T-helper 2 cell treated with Interferon-gamma antibody and Interleukin-4, amounts not matched to agents 100 ng/mL and 5 ng/mL, for 36 hours (primary cell): ENCODE measurements at regions not wholly inside any gene's neighbourhood (a gene's known extent, or its start where the extent isn't known, plus 50 kb on each side); places are given as distances from the start of the nearest gene placed in this dataset.

Source experiments
- intact Hi-C: fragments of 100-400 bp; cut with micrococcal nuclease; formaldehyde crosslinking; loops from one replicate; pipeline ENCODE4 v1.15.1; 2023

- intact Hi-C loops: no loop called here
Measured at GRCh38 chr16:73378471-73378870, 330.5 kb upstream of the ZFHX3 start.

DNA sequence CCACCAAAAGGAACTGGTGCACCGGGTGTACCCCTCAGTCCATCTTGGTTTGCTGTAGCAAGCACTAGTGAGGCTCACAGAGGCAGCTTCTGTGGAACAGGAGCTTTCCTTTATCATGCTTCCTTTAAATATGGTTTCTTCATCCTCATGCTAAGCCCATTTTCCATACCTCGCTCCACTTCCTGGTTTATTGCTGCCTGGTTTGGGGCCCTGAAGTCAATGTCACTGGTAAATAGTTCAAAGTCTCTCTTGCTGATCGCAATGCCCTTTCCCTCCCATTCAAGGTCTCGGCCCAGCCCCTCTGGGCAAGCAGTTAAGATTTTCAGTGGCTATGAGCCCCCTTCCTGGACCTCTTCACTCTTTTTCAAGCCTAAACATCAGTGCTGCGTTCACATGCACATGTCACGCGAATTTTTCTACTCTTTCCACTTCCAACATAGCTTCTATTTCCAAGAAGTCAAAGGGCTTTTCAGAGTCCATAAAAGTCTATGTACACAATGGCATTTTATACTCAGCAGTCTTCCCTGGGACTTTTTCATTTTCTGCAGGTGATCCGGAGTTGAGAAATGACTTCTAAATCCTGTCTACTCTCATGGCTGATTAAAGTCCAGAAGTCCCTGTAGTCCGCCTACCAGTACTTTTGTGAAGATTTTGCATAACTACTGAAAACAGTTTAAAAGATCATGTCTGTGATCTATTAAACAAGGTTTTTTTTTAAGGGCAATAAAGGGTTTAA is 323.8 kb upstream of the ZFHX3 start:
- intact Hi-C loops: no loop called here

DNA sequence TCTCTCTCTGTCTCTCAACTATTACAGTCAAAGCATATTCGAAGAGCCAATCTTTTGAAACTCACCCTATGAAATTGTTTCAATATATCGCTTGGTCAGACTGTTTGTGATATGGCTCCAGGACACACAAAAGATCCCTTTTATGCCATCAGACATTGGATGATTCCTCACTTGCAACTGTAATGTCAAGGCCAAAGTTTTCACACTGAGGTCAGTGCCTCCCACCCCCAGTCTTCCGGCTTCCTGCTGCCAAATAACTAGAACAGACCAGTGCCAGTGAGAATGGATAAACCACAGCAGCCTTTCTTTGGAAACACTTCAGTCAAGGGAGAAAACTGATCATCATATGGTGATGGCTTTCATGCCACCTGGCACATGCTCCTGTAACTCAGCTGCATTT is 321.9 kb upstream of the ZFHX3 start:
- intact Hi-C loops: no loop called here

- intact Hi-C loops: no loop called here
Measured at GRCh38 chr16:73368715-73369114, 320.8 kb upstream of the ZFHX3 start.

GRCh38 chr16:73365016-73365551 is 317.2 kb upstream of the ZFHX3 start:
- intact Hi-C loops: no loop called here

GRCh38 chr16:73364413-73364812 is 316.5 kb upstream of the ZFHX3 start:
- intact Hi-C loops: no loop called here

- intact Hi-C loops: no loop called here
Measured at GRCh38 chr16:73361061-73361460, 313.1 kb upstream of the ZFHX3 start.

- intact Hi-C loops: no loop called here
Measured at GRCh38 chr16:73356401-73357079, 308.6 kb upstream of the ZFHX3 start.

DNA sequence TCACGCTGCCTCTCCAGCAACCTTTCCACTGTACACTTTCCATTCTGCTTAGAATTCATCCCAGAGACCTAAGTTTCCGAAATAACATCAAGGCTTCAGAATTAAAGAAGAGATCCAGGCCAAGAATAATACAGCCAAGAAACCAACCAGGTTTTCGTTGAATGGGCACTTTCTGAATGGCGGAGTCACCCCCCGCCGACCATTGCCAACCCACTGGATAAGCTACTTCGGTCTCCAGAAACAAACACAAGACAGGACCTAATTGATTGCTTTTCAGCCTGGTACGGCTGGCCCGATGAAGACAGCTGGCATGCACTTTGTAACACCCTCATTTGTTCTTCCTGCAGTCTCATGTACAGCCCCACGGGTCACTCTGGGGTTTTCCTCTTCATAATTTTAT is 308.1 kb upstream of the ZFHX3 start:
- intact Hi-C loops: no loop called here

DNA sequence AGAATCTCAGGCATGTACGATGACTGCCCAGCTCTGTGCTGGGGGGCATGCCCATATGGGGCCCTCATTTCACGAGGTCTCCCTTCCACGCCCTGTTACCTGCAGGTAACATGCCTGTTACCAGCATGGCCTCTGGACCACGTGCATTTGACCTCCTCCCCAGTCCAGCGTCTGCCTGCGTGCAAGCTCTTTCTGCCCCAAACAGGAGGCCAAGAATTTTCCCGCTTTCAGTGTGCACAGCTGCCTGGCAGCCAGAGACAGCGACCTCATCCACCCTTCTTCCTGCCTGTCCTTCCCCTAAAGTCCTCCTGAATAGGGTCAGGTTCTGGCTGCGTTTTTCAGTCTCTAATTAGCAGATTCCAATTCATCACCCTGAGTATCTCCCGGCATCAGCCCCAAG is 306.5 kb upstream of the ZFHX3 start:
- intact Hi-C loops: no loop called here

DNA sequence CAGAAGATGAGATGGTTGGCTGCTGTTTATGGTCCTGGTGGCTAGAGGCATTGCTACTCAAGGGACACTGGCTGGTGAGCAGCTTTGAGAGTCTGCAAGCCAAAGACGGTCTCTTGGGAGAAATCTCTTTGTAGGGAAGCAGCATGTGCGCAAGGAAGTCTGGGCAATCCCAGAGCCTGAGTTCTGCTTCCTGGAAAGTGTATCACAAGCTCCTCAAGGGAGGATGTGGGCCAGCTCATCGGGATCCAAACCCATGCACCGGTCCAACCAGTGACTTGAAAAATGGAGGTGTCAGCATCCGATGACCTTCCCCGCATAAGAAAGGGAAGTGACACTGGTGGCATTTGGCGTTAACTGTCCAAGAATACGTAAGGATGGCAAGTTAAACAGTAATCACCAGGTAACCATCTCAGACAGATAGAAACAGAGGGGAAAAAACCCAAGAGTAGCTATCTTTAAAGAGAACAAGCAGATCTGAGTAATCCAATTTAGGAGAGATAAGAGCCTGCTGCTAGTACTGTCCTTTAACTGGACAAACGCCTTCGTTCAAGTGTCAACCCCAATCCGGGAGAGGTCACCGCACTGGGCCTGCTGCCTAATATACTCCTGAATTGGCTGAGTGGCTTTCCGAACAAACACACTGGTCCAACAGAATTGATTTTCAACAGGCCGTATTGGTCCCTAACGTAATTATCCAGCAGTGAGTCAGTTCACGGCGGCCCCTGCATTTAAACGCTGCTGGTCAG is 303.0 kb upstream of the ZFHX3 start:
- intact Hi-C loops: no loop called here

DNA sequence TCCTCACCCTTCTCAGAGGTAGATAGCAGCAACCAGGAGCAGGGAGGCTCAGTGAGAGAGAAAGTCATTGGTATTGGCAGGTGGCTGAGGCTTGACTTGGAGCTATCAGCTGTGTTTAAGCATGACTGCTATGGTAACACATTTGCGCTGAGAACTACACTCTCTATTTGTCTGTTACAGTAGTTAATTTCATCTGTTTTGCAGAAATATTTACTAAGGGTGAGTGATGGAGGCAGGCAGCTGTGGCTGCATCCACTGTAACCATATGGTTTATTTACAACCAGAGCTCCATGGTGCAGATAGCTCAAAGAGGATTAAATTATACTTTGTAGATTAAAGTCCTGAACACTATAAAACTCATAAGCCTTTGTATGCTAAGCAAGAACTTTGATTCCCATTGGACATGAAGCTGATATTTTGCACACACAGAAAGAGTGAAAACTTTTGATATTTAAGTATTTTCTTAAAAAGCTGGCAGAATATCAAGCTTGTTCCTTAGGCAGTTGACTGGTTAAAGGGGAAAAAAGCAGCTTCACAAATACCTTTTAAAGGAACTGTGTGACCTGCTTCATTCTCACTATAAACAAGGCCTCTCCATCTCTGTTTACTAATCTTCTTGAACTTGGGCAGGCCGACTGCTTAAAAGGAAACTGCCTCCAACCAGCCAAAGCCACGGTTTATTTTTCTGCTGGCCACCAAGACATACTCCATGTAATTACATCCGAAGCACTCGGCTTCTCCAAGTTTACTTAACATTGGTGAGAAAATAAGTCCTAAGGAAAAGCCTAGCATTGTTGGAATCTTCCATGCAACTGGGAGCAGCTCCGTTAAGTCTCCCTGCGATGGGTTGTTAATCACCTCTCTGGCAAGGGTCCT is 299.8 kb upstream of the ZFHX3 start:
- intact Hi-C loops: no loop called here

DNA sequence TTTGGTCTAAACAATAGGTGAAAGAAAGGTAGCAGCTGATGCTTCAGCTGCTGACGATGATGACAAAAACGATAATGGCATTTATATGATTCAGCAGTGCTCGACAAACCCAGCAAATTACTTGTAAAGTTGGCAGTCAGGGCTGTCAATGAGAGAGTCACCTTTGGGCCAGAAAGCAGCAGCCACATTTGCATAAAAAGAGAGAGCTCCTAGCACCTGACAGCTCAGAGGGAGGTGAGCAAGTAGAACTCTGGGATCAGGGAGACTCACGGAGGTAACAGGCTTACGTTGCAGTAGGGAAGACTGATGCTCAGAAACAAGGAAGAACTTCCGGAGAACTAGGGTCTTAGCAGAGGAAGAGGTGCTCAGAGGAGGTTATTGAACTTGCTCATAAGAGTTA is 291.9 kb upstream of the ZFHX3 start:
- intact Hi-C loops: no loop called here

DNA sequence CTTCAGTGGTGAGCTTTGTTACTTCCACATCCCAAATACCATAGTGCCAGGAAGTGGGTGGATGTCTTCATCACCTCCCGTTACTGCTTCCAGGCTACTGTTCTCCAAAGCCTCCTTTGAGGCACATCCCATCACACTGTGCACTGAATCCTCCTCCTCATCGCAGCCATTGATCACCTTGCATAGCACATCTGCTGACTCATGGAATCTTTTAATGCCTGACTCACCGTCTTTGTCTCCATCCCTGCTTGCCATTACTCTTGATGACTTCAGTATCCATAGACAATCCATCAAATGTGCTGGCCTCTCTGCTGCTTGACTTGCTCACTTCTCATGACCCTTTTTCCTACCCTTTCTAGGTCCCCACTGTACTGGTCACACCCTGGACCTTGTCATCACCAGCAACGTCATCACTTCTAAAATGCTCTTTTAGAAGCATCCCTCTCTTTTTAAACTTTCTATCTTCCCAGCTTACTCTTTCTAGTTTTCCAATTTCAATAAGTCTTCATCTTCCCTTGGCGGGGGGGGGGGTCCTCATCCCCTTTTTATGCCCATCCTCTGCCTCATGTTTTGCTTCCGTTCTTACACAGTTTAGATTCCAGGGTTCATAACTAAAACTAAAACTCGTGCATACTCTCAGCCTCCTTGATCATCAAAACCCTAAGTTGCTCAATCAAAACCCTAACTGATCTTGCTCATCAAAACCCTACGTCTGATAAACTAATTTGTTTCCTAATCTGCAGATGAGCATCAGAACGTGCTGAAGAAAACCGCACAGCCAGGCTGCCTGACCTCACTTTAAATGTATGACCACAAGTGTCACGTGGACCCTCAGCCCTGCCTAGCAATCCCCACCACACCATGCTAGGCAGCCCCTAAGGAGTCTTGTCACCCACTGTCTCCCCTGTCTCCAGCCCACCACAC is 289.7 kb upstream of the ZFHX3 start:
- intact Hi-C loops: no loop called here

DNA sequence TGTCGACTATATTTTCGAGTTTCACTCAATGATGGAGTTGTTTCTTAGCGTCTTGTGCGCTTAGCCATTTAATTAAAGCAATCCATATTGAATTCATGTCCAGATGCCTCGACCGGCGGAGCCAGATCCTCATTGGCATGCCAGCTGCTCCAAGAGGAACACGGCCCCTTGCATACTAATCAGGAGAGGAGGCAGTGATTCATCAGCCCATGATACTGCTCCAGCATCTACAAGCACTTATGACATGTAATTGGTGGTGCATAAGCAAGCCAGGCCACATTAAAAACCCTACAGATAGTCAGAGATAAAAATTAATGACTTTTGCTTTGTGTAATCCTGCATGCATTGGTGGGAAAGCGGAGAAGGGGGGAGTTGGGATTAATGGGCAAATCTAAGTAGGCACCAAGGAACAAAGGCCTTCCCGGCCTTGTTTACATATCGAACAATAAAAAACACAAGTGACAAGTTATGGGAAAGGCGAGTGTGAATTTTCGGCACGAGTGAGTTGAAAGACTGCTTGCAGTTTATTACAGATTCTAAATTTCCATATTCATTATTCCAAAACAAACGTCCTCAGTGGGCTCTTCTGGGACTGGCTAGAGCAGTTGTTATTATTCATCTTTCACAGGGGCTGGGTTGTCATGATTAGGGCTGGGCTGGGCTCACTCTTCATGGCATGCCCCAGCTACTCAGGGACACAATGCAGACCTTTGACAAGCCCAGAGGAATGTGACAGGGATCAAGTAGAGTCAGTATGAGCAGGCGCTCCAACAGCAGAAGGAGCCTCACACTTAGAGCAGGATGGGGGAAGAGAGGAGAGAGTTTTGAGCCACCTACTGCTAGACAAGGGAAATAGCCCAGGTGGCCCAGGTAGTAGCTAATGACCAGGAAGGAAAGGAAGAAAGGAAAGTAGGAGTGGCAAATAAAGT is 281.7 kb upstream of the ZFHX3 start:
- intact Hi-C loops: no loop called here

DNA sequence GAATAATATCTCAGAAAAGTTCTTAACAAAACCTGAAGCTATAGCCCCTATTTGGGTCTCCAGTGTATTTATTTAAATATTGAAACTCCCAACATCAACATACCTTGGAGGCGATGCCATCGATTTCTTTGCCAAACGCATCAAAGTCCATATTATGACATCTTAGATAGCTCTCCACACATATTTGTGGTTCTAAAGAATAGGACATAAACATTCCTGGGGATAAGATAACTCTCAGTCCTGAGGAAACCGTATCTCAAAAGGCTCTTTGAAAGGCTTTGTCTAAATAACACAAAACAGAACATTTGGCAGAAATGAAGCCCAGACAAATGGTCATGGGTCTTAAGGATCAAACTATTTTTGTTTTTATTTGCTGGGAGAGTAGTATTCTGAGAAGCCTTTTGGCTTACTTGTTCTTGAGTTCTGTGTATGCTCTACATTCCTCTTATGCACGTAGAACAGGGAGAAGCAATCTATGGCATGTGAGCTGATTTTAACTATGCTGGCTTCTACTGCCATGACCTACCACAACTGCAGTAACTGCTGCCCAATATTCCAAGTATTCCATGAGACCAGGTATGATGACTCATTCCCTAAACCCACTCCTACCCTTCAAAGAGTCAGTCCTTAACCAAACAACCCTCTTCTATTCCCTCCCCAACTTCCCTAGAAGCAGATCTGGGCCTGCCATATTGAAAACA is 279.0 kb upstream of the ZFHX3 start:
- intact Hi-C loops: no loop called here

GRCh38 chr16:73326221-73326620 is 278.3 kb upstream of the ZFHX3 start:
- intact Hi-C loops: no loop called here

DNA sequence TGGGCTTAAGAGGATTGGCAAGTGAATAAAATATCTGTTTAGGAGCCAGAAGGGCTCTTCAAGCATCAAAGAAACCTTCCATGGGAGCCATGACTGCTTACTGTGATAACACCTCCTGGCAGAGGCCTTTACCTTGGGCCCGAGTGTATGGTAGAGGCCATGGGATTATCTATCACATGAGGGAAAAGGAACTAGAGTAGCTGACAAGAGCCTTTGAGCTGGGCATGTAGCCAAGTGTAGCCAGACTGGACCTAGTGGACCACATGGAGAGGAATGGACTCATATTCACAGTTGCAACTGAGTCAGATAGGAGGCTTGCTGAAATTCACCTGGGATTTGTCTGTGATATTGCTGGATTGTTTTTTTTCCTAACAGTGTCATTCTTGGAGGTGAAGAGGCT is 276.0 kb upstream of the ZFHX3 start:
- intact Hi-C loops: no loop called here
